Vagina (tissue), 2 donors: ENCODE measurements at regions not wholly inside any gene's neighbourhood (a gene's known extent, or its start where the extent isn't known, plus 50 kb on each side); places are given as distances from the start of the nearest gene placed in this dataset.

Experiments used
- DNase-seq, 2 donors: peaks; one replicate each; pipeline ENCODE4 v3.0.0-alpha.2; 2017; ENCODE audit errors: extremely low spot score in 2 of 2
- H3K27ac ChIP-seq: fragments of 200-600 bp; sonication (generic); one replicate; pipeline ENCODE4 v1.5.1; 2019
- H3K27me3 ChIP-seq: fragments of 200-600 bp; sonication (generic); one replicate; pipeline ENCODE4 v1.5.1; 2019
- H3K36me3 ChIP-seq, 2 donors: fragments of 200-600 bp; sonication (generic); one replicate each; pipeline ENCODE4 v1.5.1; 2017 to 2019
- H3K4me1 ChIP-seq: fragments of 200-600 bp; sonication (generic); one replicate; pipeline ENCODE4 v1.5.1; 2019
- H3K4me3 ChIP-seq, 2 donors: fragments of 200-600 bp; sonication (generic); 1 replicate in 1 of 2; 2 replicates in 1 of 2; pipeline ENCODE4 v1.5.1; 2016 to 2019
- H3K9me3 ChIP-seq: fragments of 200-600 bp; sonication (generic); one replicate; pipeline ENCODE4 v1.5.1; 2019
- POLR2A ChIP-seq, 2 donors: fragments of 450-650 bp; IDR thresholded peaks; one replicate each; pipeline ENCODE4 v1.6.1; 2017; ENCODE audit warnings: antibody characterized with exemption in 2 of 2, mild to moderate bottlenecking in 2 of 2, moderate library complexity in 2 of 2
- POLR2AphosphoS5 ChIP-seq, 2 donors: sonication (generic); formaldehyde crosslinking; IDR thresholded peaks; one replicate each; pipeline ENCODE4 v1.9.0; 2017; ENCODE audit warnings: antibody characterized with exemption in 2 of 2, mild to moderate bottlenecking in 2 of 2, low read depth in 1 of 2; ENCODE audit not compliant: insufficient read depth in 1 of 2
- intact Hi-C: fragments of 100-400 bp; cut with DNase I; formaldehyde crosslinking; loops from one replicate; pipeline ENCODE4 v1.15.1; 2023
- TF ChIP-seq, protein P1 (sequence below), 3 experiments: fragments of 450-650 bp in 2 of 3; fragments of 200-600 bp in 1 of 3; sonication (generic) in 1 of 3; IDR thresholded peaks; one replicate each; pipeline ENCODE4 v1.5.1; 2017 to 2019; ENCODE audit warnings: antibody characterized with exemption in 3 of 3, mild to moderate bottlenecking in 2 of 3, moderate library complexity in 2 of 3

DNA sequence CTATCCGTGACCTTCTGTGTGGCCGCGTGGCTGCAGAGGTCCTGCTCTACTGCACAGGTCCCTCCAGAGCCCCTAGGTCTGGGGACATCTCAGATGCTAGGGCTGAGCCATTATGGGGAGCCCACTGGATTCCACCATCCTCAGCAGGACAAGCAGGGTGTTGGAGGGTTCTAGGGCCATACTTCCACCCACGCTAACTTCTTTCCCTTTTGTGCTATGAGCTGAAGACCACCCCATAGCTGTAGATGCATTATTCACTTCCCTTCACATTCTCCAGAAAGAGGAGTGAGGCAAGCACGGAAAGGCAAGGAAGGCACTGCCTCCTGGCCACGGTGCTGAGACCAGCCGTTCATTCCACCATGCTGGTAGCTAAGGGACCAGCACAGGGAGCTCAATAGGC lies 149.5 kb upstream of the MYCN start:
- TF ChIP-seq POLR2A (IDR thresholded peaks at IDR 0.05) (no peak), POLR2AphosphoS5 (IDR thresholded peaks at IDR 0.05; ENCODE audit: insufficient read depth in 1 of 2, low read depth in 1 of 2) (no peak)
- TF ChIP-seq, protein P1, sequence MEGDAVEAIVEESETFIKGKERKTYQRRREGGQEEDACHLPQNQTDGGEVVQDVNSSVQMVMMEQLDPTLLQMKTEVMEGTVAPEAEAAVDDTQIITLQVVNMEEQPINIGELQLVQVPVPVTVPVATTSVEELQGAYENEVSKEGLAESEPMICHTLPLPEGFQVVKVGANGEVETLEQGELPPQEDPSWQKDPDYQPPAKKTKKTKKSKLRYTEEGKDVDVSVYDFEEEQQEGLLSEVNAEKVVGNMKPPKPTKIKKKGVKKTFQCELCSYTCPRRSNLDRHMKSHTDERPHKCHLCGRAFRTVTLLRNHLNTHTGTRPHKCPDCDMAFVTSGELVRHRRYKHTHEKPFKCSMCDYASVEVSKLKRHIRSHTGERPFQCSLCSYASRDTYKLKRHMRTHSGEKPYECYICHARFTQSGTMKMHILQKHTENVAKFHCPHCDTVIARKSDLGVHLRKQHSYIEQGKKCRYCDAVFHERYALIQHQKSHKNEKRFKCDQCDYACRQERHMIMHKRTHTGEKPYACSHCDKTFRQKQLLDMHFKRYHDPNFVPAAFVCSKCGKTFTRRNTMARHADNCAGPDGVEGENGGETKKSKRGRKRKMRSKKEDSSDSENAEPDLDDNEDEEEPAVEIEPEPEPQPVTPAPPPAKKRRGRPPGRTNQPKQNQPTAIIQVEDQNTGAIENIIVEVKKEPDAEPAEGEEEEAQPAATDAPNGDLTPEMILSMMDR (IDR thresholded peaks at IDR 0.05): no peak
- no peak overlapping the region for H3K27ac ChIP-seq
- no peak for DNase-seq
- no peaks in the 10 kb centered on the region for H3K27me3 ChIP-seq
- no peaks in the 10 kb centered on the region for H3K9me3 ChIP-seq
- H3K36me3 ChIP-seq: no peaks in the 10 kb centered on the region
- H3K4me3 ChIP-seq: no peak overlapping the region
- intact Hi-C loops: no loop called here
- H3K4me1 ChIP-seq: no peaks in the 10 kb centered on the region

DNA sequence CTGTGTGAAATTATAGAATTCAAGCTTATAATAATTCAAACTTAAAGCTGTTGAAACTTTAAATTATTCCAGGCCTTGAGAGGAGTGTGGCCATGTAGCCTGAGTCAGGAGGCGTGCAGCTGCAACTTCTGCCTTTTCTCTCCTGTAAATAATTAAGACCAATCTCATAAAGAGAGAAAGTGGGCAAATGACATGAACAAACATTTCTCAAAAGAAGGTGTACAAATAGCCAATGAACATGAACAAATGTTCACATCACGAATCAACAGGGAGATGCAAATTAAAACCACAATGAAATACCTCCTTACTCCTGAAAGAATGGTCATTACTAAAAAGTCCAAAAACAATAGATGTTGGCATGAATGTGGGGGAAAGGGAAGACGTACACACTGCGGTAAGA lies 149.1 kb upstream of the MYCN start:
- H3K4me3 ChIP-seq: no peak overlapping the region
- intact Hi-C loops: no loop called here
- no peak for DNase-seq
- H3K27ac ChIP-seq: no peak overlapping the region
- H3K9me3 ChIP-seq: no peaks in the 10 kb centered on the region
- TF ChIP-seq, protein P1 (IDR thresholded peaks at IDR 0.05): no peak
- TF ChIP-seq POLR2AphosphoS5 (IDR thresholded peaks at IDR 0.05; ENCODE audit: insufficient read depth in 1 of 2, low read depth in 1 of 2): no peak
- TF ChIP-seq POLR2A (IDR thresholded peaks at IDR 0.05): no peak
- H3K27me3 ChIP-seq: no peaks in the 10 kb centered on the region
- no peaks in the 10 kb centered on the region for H3K4me1 ChIP-seq
- H3K36me3 ChIP-seq: no peaks in the 10 kb centered on the region

DNA sequence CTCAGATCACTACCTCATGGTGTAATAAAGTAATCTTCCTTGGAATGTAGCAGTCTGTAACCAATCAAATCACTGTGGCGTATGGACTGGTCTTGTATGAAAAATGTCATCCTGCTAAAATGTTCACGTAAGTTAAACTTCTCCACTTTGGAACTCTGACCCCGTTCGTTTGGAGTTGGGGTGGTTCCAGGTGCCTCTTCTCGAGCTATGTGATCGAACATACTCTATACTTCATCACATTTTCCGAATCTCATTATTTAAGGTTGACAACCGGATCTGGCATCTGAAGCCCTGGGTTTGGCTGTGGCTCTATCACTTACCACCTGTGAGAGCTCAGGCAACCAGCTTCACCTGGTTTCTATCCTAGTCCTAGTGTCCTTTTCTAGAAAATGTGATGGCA lies 148.0 kb upstream of the MYCN start:
- no peaks in the 10 kb centered on the region for H3K27me3 ChIP-seq
- intact Hi-C loops: no loop called here
- H3K27ac ChIP-seq: no peak overlapping the region
- DNase-seq: no peak
- no peaks in the 10 kb centered on the region for H3K9me3 ChIP-seq
- H3K4me3 ChIP-seq: no peak overlapping the region
- no peaks in the 10 kb centered on the region for H3K36me3 ChIP-seq
- H3K4me1 ChIP-seq: no peaks in the 10 kb centered on the region
- TF ChIP-seq POLR2A (IDR thresholded peaks at IDR 0.05) (no peak), POLR2AphosphoS5 (IDR thresholded peaks at IDR 0.05; ENCODE audit: insufficient read depth in 1 of 2, low read depth in 1 of 2) (no peak)
- TF ChIP-seq, protein P1 (IDR thresholded peaks at IDR 0.05): no peak

DNA sequence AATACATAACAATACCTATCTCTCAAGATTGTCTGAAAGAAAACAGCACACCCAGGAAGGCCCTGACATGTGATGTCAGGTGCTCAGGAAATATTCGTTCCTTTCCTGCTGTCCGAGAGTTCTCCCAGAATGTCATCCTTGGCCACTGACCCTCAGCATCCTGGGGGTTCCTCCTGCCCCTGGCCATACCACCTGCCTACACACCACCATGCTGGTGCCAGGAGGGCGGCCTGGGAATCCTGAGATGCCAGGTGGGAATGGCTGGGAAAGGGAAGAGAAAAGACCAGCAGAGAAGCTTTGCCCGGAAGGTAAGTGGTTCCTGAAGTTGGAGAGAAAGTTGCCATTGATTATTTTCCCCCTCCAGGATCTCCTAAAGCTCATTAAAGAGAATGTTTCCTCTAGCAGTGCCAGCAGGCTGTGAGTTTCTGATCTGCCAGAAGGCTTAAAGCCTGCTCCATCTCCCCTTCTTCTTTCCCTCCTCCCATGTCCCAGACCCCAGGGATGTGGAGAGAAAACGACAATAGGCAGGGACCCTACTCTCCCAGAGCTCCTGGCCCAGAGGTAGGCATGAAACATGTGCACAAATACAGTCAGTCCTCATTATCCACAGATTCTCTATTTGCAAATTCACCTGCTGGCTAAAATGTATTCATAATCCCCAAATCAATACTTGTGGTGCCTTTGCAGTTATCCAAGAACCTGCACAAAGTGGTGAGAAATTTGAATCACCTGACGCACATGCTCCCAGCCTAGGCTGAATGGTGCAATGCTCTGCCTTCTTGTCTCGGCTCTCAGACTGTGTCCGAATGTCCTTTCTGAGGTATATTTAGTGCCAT lies 147.1 kb upstream of the MYCN start:
- Histone ChIP-seq H3K36me3 (no peaks in the 10 kb centered on the region), H3K27ac (no peak overlapping the region), H3K9me3 (no peaks in the 10 kb centered on the region), H3K27me3 (no peaks in the 10 kb centered on the region), H3K4me1 (no peaks in the 10 kb centered on the region), H3K4me3 (no peak overlapping the region)
- TF ChIP-seq, protein P1 (IDR thresholded peaks at IDR 0.05): no peak
- TF ChIP-seq POLR2A (IDR thresholded peaks at IDR 0.05) (no peak), POLR2AphosphoS5 (IDR thresholded peaks at IDR 0.05; ENCODE audit: insufficient read depth in 1 of 2, low read depth in 1 of 2) (no peak)
- intact Hi-C loops: no loop called here
- no peak for DNase-seq

DNA sequence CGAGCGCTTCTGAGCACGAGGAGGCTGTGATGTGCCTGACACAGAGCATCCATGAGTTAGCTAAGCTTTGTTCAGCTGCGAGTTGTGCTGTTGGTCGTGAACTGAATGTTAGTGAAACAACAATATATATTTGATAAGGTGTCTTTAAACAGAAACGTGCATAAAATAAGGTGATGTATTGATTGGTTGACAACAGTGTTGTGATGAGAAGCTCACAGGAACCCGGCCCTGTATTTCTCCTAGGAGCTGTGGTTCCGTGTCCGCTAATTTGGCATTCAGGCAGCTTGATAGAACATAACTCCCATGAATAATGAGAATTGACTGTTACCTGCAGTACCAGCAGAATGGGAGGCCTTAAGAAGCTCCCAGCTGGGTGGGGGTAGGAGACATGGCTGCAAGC lies 146.4 kb upstream of the MYCN start:
- no peak overlapping the region for H3K4me3 ChIP-seq
- H3K36me3 ChIP-seq: no peaks in the 10 kb centered on the region
- H3K9me3 ChIP-seq: no peaks in the 10 kb centered on the region
- no peaks in the 10 kb centered on the region for H3K27me3 ChIP-seq
- no peak overlapping the region for H3K27ac ChIP-seq
- TF ChIP-seq POLR2AphosphoS5 (IDR thresholded peaks at IDR 0.05; ENCODE audit: insufficient read depth in 1 of 2, low read depth in 1 of 2) (no peak), POLR2A (IDR thresholded peaks at IDR 0.05) (no peak)
- TF ChIP-seq, protein P1 (IDR thresholded peaks at IDR 0.05): no peak
- intact Hi-C loops: no loop called here
- H3K4me1 ChIP-seq: no peaks in the 10 kb centered on the region
- no peak for DNase-seq
